ENCODE measurements at regions not wholly inside any gene's neighbourhood (a gene's known extent, or its start where the extent isn't known, plus 50 kb on each side); places are given as distances from the start of the nearest gene placed in this dataset.
A peak's percentile ranks its signal among the peaks of the same experiment; 100 is the strongest.
"Not testable (repeated sequence)": the region's sequence is repeated elsewhere in the genome, so short reads cannot be mapped to it uniquely, and the experiment has no call there.

GRCh38 chr6:3962291-3963280, 113.4 kb downstream of the FAM50B start:
- DNase-seq = no peak

GRCh38 chr6:3963426-3963825, 114.3 kb downstream of the FAM50B start:
- DNase-seq = no peak

- no peak for DNase-seq
Observed at GRCh38 chr6:3965071-3965718, 113.7 kb downstream of the FAM217A start.

- no peak for DNase-seq
Observed at GRCh38 chr6:3966426-3966825, 112.5 kb downstream of the FAM217A start.

GRCh38 chr6:3970097-3970496, 108.8 kb downstream of the FAM217A start:
- DNase-seq = no peak

- not testable (repeated sequence) for DNase-seq
Observed at GRCh38 chr6:3973152-3973551, 105.8 kb downstream of the FAM217A start.

GRCh38 chr6:3977875-3978711, 100.8 kb downstream of the FAM217A start:
- DNase-seq = peak; percentile 68

- DNase-seq = not testable (repeated sequence)
Observed at GRCh38 chr6:3978966-3979365, 100.0 kb downstream of the FAM217A start.

- DNase-seq = no peak
Observed at GRCh38 chr6:3981917-3982316, 97.0 kb downstream of the FAM217A start.

GRCh38 chr6:3983778-3984177, 95.2 kb downstream of the FAM217A start:
- DNase-seq = no peak

GRCh38 chr6:3984494-3984893, 94.4 kb downstream of the FAM217A start:
- no peak for DNase-seq

GRCh38 chr6:3986241-3986640, 92.7 kb downstream of the FAM217A start:
- DNase-seq = no peak

GRCh38 chr6:3987053-3987452, 91.9 kb downstream of the FAM217A start:
- DNase-seq = no peak

- DNase-seq = no peak
Observed at GRCh38 chr6:3987576-3987975, 91.4 kb downstream of the FAM217A start.

- peak; percentile 89 for DNase-seq
Observed at GRCh38 chr6:3990692-3991491, 88.0 kb downstream of the FAM217A start.

- no peak for DNase-seq
Observed at GRCh38 chr6:3991941-3992340, 87.0 kb downstream of the FAM217A start.

GRCh38 chr6:3996349-3996748, 82.6 kb downstream of the FAM217A start:
- DNase-seq = no peak

- no peak for DNase-seq
Observed at GRCh38 chr6:3997177-3997770, 81.7 kb downstream of the FAM217A start.

GRCh38 chr6:3999800-4000661, 78.9 kb downstream of the FAM217A start:
- no peak for DNase-seq

GRCh38 chr6:4004249-4004648, 74.7 kb downstream of the FAM217A start:
- no peak for DNase-seq
